IMR-90 (cell line): ENCODE measurements at regions not wholly inside any gene's neighbourhood (a gene's known extent, or its start where the extent isn't known, plus 50 kb on each side); places are given as distances from the start of the nearest gene placed in this dataset.

Source experiments
- ATAC-seq: fragments of 200-7000 bp; cut with Tn5 transposase; 2 replicates; pipeline ENCODE4 v1.9.1; 2020; ENCODE audit warnings: low read depth, mild to moderate bottlenecking, moderate library complexity
- BruUV-seq: library from RNA; stranded (reverse); fragments of 400-500 nt; replicated peaks from 2 replicates; lab custom pipeline; 2021; lab: Mats Ljungman, UMichigan
- CTCF ChIA-PET: fragments of 300-600 bp; formaldehyde crosslinking; extraction: SDS; loops from one replicate; lab custom pipeline; 2021; ENCODE audit warnings: antibody characterized with exemption; lab: Yijun Ruan, JAX
- POLR2A ChIA-PET: fragments of 300-600 bp; sonication (Branson Sonifier 250); formaldehyde crosslinking; loops from one replicate; lab custom pipeline; 2022; ENCODE audit warnings: antibody characterized with exemption; ENCODE audit not compliant: unreplicated experiment; lab: Charles Lee
- DNase-seq: peaks from one replicate; pipeline ENCODE4 v3.0.0; 2013
- H2AFZ ChIP-seq: replicated peaks from 2 replicates; pipeline ENCODE3; 2013; ENCODE audit warnings: low read length, mild to moderate bottlenecking; ENCODE audit not compliant: poor library complexity
- H2AK5ac ChIP-seq: 2 replicates; pipeline ENCODE4 v1.6.1; 2013; ENCODE audit warnings: low read depth, low read length, inconsistent platforms
- H2AK9ac ChIP-seq: replicated peaks from 2 replicates; pipeline ENCODE3; 2013; ENCODE audit warnings: mild to moderate bottlenecking, low read depth, low read length, moderate library complexity; ENCODE audit not compliant: poor library complexity
- H2BK120ac ChIP-seq: 2 replicates; pipeline ENCODE4 v1.6.1; 2013; ENCODE audit warnings: low read depth, low read length, inconsistent platforms
- H2BK15ac ChIP-seq: 3 replicates; pipeline ENCODE4 v1.6.1; 2013; ENCODE audit warnings: low read depth, low read length, inconsistent platforms
- H2BK20ac ChIP-seq: 2 replicates; pipeline ENCODE4 v1.6.1; 2013; ENCODE audit warnings: low read depth, mild to moderate bottlenecking, inconsistent platforms, low read length, moderate library complexity
- H2BK5ac ChIP-seq: 2 replicates; pipeline ENCODE4 v1.6.1; 2013; ENCODE audit warnings: mild to moderate bottlenecking, low read depth, low read length, inconsistent platforms; ENCODE audit not compliant: poor library complexity, severe bottlenecking
- H3K14ac ChIP-seq: replicated peaks from 2 replicates; pipeline ENCODE4 v1.6.1; 2013; ENCODE audit warnings: low read depth, low read length, inconsistent platforms
- H3K18ac ChIP-seq: 2 replicates; pipeline ENCODE4 v1.6.1; 2013; ENCODE audit warnings: low read depth, low read length, control low read depth
- H3K23ac ChIP-seq: 2 replicates; pipeline ENCODE4 v1.6.1; 2013; ENCODE audit warnings: low read depth, low read length, inconsistent platforms
- H3K27ac ChIP-seq: 2 replicates; pipeline ENCODE4 v1.5.1; 2013; ENCODE audit warnings: mild to moderate bottlenecking, control low read depth, low read length; ENCODE audit not compliant: insufficient read depth
- H3K27me3 ChIP-seq: 2 replicates; pipeline ENCODE4 v1.6.1; 2013; ENCODE audit warnings: low read length; ENCODE audit not compliant: control insufficient read depth, insufficient read depth
- H3K36me3 ChIP-seq: 2 replicates; pipeline ENCODE4 v1.6.1; 2013; ENCODE audit warnings: low read length, mixed read lengths; ENCODE audit not compliant: control insufficient read depth, insufficient read depth
- H3K4ac ChIP-seq: 2 replicates; pipeline ENCODE4 v1.6.1; 2013; ENCODE audit warnings: low read depth, low read length, inconsistent platforms
- H3K4me1 ChIP-seq: 2 replicates; pipeline ENCODE4 v1.6.1; 2013; ENCODE audit warnings: low read length, mixed read lengths; ENCODE audit not compliant: control insufficient read depth, insufficient read depth
- H3K4me2 ChIP-seq: 2 replicates; pipeline ENCODE4 v1.6.1; 2013; ENCODE audit warnings: low read depth, mild to moderate bottlenecking, control low read depth, low read length, moderate library complexity
- H3K4me3 ChIP-seq: 2 replicates; pipeline ENCODE4 v1.5.1; 2013; ENCODE audit warnings: low read depth, mild to moderate bottlenecking, control low read depth, low read length, moderate library complexity; ENCODE audit not compliant: insufficient read depth
- H3K56ac ChIP-seq: 2 replicates; pipeline ENCODE4 v1.6.1; 2013; ENCODE audit warnings: low read length, inconsistent platforms; ENCODE audit not compliant: insufficient read depth; ENCODE audit errors: extremely low read depth
- H3K79me1 ChIP-seq, 2 experiments: 2 replicates each; pipeline ENCODE4 v1.6.1; 2013; ENCODE audit warnings: low read length in 2 of 2, inconsistent platforms in 1 of 2, low read depth in 1 of 2
- H3K9ac ChIP-seq: 2 replicates; pipeline ENCODE4 v1.6.1; 2013; ENCODE audit warnings: low read depth, low read length, control low read depth
- H3K9me1 ChIP-seq: 2 replicates; pipeline ENCODE4 v1.6.1; 2013; ENCODE audit warnings: low read length, inconsistent platforms; ENCODE audit not compliant: insufficient read depth
- H3K9me3 ChIP-seq: 2 replicates; pipeline ENCODE4 v1.6.1; 2013; ENCODE audit warnings: low read length; ENCODE audit not compliant: control insufficient read depth, insufficient read depth
- H4K20me1 ChIP-seq: 2 replicates; pipeline ENCODE4 v1.6.1; 2013; ENCODE audit warnings: low read length, inconsistent platforms; ENCODE audit not compliant: insufficient read depth
- H4K5ac ChIP-seq: 2 replicates; pipeline ENCODE4 v1.6.1; 2013; ENCODE audit warnings: mild to moderate bottlenecking, low read depth, low read length, control low read depth
- H4K8ac ChIP-seq, 2 experiments: 2 replicates each; pipeline ENCODE4 v1.6.1; 2013; ENCODE audit warnings: low read depth in 2 of 2, low read length in 2 of 2, control low read depth in 1 of 2, inconsistent platforms in 1 of 2
- H4K91ac ChIP-seq: 2 replicates; pipeline ENCODE4 v1.6.1; 2013; ENCODE audit warnings: low read depth, low read length, inconsistent platforms; ENCODE audit not compliant: insufficient read depth
- FOS ChIP-seq: fragments of 150-350 bp; IDR thresholded peaks from 2 replicates; pipeline ENCODE4 v1.6.1; 2016; ENCODE audit warnings: low read depth, low read length
- MXI1 ChIP-seq: IDR thresholded peaks from 2 replicates; pipeline ENCODE4 v1.6.1; 2012; ENCODE audit warnings: low read depth, mild to moderate bottlenecking, low read length, moderate library complexity, borderline replicate concordance
- WGBS, 2 experiments: methylation state at CpG; one replicate each; pipeline versions ENCODE4 v1.1.5 to v1.1.7; 2013; ENCODE audit warnings: missing lambda C conversion rate in 2 of 2; ENCODE audit not compliant: insufficient read length in 1 of 2; ENCODE audit errors: extremely low coverage in 2 of 2; 5-methylcytosine and 5-hydroxymethylcytosine counted together
- dilution Hi-C: fragments of 300-500 bp; cut with HindIII; formaldehyde crosslinking; loops from one replicate; pipeline ENCODE4 v1.14.3; 2018; ENCODE audit warnings: low sequenced_read_pairs; ENCODE audit not compliant: unreplicated experiment
- in situ Hi-C: fragments of 300-500 bp; cut with MboI; formaldehyde crosslinking; loops from 3 replicates; pipeline ENCODE4 v1.14.3; 2019; ENCODE audit warnings: low sequenced_read_pairs, inconsistent platforms, mixed read lengths
- intact Hi-C: fragments of 100-400 bp; cut with micrococcal nuclease; formaldehyde crosslinking; loops from 2 replicates; pipeline ENCODE4 v1.10.0; 2022

DNA sequence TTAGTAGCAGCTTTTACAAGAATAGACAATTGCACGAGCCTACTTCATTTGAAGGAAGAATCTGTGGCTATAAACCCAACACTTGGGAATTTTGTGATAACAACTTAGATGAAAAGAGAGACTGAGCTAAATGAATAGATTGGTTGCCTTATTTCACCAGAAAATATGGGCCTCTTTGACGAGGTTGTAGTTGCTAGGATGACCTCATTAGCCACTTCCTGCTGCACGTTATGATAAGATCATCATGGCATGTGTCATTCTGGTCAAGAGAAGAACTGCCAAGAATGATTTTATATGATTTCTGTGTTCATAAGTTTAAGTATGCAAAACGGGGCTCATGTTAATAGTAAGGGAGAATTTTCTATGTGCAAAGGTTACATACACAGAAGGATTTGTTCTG, 321.9 kb upstream of the GIMD1 start:
- Histone ChIP-seq H3K9me3 (no peaks in the 10 kb centered on the region), H4K91ac (no peak overlapping the region), H3K79me1 (no peaks in the 10 kb centered on the region), H4K5ac (no peak overlapping the region), H3K14ac (no peak overlapping the region), H2BK20ac (no peak overlapping the region), H3K23ac (no peak overlapping the region), H4K20me1 (no peaks in the 10 kb centered on the region), H2AFZ (no peak overlapping the region), H3K18ac (no peak overlapping the region), H3K36me3 (no peaks in the 10 kb centered on the region), H2BK15ac (no peak overlapping the region), H3K4me1 (no peaks in the 10 kb centered on the region), H3K4ac (no peak overlapping the region), H3K27ac (no peak overlapping the region), H3K27me3 (no peaks in the 10 kb centered on the region), H2BK5ac (no peak overlapping the region), H3K56ac (no peak overlapping the region), H2AK9ac (no peak overlapping the region), H3K9ac (no peak overlapping the region), H3K4me3 (no peak overlapping the region), H2AK5ac (no peak overlapping the region), H4K8ac (no peak overlapping the region), H2BK120ac (no peak overlapping the region), H3K9me1 (no peaks in the 10 kb centered on the region), H3K4me2 (no peak overlapping the region)
- in situ Hi-C loops (no loop called here), dilution Hi-C loops (no loop called here), intact Hi-C loops (no loop called here)
- ChIA-PET CTCF (interaction anchor here (0.5 kb wide), 1 partner anchor 75 kb away, joined by 3 read pairs; no protein-coding TSS in a partner anchor), POLR2A (no interaction called here)
- WGBS, 2 experiments: 0% methylated on average over 1 of the region's 4 CpGs; no CpG with 5 or more reads in 1 of the 2 experiments
- DNase-seq (peak; percentile 34), ATAC-seq (no peak)
- TF ChIP-seq MXI1 (no peak), FOS (no peak)
- BruUV-seq: no TSS peak
